NCI-H2227 (cell line): ENCODE measurements at regions not wholly inside any gene's neighbourhood (a gene's known extent, or its start where the extent isn't known, plus 50 kb on each side); places are given as distances from the start of the nearest gene placed in this dataset.
"Not testable (repeated sequence)": the region's sequence is repeated elsewhere in the genome, so short reads cannot be mapped to it uniquely, and the experiment has no call there.

Source experiments
- DNase-seq: peaks from one replicate; lab custom pipeline; 2025; ENCODE audit not compliant: unreplicated experiment; lab: John Stamatoyannopoulos, UW

DNA sequence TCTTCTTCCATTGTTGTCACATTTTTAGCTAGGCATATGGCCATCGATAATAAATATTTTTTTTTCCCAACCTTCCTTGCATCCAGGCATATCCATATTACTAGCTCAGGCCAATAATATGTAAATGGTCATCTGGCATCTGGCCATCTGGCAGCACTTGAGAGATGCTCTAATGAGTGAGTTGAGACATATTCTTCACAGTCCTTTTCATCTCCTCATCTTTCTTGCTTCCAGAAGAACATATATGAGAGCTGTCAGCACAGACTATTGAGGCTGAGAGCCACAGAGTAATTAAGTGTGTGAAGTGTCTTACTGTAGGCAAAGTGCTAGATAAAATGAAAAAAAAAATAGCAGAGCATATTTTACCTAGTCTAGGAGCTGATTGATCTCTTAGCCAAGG is 628.4 kb upstream of the TMPRSS15 start:
- DNase-seq: no peak

DNA sequence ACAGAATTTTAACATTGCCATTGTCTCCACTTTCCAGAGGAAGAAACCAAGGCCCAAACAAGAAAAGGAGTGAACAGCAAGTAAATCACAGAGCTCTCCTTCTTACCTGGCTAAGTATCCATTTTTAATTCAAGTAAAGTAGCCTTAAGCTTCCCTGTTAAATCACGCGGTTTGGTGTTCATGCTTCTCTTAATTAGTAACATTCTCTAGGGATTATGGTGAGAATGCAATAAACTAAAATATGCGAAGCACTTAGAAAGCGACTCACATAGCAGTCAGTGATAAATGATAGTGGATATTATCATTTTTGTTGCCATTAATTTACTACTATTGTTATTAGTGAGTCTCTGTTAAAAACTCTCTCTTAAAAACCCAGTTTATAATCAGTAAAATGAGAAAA is 630.5 kb upstream of the TMPRSS15 start:
- no peak for DNase-seq

DNA sequence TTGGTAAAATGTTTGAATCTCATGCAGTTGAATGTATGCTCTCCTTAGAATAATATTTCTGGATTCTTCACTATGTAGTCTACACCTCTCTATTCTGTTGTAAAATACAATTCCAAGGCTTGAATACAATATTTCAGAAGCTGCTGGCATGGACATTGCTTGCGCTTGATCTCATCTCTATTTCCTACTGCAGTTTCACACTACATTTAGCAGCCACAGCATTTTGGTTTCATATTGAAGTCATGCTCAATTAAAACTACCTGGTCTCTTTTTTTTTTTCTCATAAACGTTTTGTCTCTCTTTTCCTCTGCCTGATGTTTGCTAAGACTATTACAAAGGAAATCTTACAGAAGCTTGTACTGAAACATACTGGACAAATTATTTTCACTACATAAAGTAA is 631.0 kb upstream of the TMPRSS15 start:
- DNase-seq: no peak

DNA sequence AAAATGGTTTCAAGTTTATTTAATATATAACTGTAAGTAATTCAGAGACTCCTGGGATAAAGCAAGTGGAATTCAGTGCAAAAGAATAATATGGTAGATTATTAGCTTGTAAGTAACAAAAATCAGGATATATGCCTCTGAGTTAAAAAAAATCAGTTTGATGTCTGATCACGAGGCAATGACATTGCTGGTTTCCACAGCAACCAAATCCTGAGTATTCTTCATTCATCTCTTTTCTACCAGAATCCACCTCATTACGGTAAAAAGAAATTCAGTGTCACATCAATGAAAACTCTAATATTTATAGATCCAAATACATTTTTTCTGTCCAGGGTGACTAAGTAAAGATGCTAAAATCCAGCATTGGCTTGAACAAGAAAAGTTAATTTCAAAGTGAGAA is 642.3 kb upstream of the TMPRSS15 start:
- no peak for DNase-seq

DNA sequence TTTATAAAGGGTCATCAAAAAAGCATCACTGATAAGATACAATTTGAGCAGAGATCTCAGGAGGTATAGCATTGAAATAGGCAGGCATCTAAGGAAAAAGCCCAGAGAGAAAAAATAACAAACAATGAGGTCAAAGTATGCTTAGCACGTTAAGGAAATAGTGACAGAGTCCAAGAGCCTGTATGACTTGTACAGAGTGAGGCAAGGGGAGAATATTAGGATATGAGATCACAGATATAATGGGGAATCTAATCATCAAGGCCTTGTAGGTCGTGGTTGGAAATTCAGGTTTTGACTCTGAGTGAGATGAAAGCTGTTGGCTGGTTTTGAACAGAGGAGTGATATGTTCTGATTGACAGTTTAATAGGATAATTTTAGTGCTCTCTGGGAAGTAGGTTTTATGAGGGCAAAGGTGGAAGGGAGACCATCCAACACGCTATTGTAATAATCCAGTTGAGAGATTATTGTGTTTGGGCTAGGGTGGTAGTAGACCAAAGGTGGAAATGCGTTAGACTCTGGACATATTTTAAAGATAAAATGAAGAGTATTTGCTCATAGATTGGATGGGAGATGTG is 644.6 kb upstream of the TMPRSS15 start:
- DNase-seq: peak; percentile 54

DNA sequence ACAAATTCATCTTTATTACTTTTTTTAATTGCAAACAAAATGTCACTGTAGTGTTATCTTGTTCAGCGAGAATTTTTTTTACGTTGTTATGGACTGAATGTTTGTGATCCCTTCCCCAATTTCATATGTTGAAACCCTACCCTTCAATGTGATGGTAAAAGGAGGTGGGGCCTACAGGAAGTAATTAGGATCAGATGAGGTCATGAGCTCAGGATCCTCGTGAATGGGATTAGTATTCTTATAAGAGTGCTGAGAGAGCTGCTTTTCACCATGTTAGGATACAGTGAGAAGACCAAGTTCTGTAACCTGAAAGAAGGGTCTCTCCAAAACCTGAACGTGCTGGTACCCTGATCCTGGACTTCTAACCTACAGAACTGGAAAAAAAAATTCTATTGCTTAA is 646.0 kb upstream of the TMPRSS15 start:
- no peak for DNase-seq

DNA sequence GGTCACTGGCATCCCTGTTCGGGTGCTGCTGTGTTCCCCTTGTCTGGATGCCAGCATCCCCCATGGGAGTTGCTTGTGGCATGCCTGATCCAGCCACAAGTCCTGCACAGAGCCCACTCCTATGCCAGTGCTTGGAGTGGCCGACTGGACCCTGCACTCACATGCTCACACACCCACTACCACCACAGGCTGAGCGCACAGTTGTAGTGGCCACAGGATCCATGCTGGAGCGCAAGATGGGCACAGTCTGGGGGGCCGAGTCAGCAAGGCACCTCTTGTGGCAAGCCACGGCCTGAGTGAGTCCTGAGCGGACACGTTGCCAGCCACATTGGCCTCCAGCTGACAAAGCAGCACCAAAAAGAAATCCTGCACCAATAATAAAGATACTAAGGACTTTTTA is 661.6 kb upstream of the TMPRSS15 start:
- DNase-seq: no peak

DNA sequence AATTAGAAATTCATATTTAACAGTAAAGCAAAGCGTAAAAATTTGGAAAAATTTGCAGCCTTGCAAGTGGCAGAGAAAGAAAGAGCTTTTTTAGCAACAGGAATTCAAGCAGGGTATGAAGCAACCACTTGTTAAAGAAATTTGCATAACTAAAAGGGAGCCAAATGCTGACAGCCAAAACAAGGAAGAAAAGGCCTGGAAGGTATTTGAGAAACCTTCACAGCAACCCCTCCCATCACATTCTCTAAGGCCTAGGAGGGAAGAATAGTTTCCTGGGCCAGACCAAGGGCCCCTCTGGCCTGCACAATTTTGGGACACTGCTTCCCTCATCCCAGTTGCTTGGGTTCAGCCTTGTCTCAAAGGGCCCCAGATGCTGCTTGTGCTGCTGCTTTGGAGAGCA is 672.4 kb upstream of the TMPRSS15 start:
- no peak for DNase-seq

DNA sequence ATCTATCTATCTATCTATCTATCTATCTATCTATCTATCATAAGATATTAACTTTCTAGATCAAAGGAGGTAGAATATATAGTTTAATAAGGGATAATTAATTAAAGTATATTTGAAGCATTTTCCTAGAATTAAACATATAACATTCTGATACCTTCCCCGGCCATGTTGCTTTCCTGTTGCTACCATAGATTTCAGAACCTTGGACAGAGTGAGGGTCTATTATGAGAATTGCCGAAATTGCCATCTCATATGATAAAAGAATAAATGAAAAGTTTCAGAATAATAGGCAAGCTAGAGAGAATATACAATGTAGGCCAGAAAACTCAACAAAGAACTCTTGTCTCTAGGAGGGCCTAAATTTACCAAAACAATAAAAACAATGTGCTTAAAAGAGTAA is 706.1 kb upstream of the TMPRSS15 start:
- DNase-seq: no peak

DNA sequence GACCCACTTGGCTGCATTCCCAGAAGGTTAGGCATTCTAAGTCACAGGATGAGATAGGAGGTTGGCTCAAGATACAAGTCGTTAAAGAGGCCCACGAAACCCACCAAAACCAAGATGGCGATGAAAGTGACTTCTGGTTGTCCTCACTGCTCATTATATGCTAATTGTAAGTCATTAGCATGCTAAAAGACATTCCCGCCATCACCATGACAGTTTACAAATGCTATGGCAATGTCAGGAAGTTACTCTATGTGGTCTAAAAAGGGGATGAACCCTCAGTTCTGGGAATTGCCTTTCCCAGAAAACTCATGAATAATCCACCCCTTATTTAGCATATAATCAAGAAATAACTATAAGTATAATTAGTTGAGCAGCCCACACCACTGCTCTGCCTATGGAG is 715.7 kb upstream of the TMPRSS15 start:
- not testable (repeated sequence) for DNase-seq

DNA sequence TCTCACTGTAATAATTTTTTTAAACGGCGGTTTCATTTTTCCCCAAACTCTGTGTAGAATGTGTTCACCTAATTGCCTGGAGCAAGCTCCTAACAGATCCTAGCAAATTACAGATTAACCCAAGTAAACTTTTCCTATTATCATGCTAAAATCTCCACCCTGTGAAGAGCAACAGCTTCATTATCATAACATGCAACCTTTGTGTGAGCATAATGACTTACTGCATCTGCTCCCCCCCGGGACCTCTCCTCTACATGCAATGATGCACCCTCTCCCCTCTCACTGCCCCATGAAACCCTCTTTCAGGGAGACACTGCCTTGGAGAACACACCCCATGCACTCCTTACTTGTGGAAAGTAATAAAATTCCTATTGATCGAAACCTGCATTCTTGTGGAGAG is 717.0 kb upstream of the TMPRSS15 start:
- no peak for DNase-seq

DNA sequence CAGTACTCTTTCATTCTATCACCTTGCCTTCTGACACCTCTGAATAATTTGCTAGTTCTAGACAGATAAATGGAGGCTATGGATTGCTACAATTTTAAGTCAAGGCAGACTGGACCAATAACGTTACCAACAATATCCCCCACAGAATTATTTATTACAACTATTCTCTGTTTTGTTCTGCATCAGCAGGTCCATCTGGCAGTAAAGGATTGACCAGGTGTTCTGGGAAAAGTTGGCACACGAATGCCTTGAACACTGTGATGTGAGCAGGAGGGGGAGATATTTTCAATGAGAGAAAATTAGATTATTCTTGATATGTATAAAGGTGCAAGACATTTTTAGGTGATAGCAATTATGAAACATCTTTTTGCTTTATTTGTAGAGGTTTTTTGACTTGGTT is 718.8 kb upstream of the TMPRSS15 start:
- DNase-seq: no peak

DNA sequence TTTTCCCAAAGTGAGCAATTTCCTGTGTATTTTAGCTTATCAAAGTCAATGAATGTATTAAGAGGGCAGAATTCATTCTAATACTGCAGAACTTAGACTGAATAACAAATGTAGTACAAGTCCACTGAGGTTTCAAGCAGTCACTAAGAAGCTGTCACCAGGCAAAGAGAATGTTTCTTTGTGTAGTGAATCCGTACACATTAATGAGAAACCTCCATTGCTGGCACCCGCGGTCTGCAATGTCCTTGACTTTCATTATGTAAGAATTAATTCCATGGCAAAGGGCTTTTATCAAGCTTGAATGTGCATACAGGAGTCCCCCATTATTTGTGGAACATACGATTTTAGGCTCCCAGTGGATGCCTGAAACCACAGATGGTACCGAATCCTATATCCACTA is 719.5 kb upstream of the TMPRSS15 start:
- DNase-seq: no peak

DNA sequence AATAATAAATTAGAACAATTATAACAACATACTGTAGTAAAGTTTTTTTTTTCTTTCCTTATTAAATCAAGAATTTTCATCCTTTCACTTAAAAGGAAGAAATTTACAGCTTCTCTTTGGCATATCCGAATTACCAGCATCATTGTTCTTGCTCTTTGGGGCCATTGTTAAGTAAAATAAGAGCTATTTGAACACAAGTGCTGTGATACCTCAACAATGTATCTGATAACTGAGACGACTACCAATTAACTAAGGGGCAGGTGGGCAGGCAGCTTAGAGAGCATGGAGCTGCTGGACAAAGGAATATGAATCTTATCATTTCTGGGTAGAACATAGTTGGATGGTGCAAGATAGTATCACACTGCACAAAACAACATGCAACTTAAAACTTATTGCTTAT is 719.9 kb upstream of the TMPRSS15 start:
- DNase-seq: no peak

DNA sequence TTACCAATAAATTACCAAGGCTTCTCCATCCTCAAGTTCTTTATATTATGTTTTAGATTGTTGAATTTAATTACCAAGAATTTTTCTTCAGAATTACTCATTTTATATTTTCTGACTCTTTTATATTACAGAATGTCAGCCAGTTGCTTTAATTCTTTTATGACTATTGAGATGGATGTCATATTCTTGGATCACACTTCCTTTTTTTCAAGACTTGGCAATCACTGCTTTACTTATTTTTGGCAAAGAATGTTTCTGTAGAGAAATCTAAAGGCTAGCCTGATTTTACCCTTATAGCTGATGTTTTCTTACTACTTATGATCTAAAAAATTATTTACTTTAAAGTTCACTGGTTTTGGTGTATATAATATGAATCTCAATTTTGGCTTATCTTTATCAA is 721.1 kb upstream of the TMPRSS15 start:
- DNase-seq: no peak

DNA sequence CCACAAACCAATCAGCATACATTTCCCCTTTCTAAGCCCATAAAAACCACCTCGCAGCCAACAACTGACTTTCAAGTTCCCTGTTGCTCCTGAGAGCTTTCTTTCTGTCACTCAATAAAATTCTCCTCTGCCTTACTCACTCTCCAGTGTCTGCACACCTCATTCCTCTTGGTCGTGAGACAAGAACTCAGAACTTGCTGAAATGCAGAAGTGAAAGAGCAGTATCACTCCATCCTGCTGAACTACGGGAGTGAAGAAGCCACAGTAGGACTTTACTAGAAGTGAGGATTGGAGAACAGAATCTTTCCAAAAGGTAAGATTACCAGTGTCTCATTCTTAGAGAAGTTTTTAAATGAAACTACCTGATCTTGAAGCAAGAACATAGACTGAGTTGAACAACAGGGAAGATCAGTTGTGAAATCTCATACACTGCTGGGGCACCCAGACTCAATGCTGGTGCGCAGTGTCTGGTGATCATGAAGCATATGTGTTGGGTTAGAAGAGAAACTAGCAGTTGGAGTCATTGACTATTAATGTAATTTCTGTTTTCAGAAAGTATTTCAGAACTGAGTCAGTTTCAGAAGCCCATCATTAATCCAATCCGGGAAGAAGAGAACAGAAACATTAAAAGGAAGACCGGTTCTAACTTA is 726.9 kb upstream of the TMPRSS15 start:
- DNase-seq: no peak

DNA sequence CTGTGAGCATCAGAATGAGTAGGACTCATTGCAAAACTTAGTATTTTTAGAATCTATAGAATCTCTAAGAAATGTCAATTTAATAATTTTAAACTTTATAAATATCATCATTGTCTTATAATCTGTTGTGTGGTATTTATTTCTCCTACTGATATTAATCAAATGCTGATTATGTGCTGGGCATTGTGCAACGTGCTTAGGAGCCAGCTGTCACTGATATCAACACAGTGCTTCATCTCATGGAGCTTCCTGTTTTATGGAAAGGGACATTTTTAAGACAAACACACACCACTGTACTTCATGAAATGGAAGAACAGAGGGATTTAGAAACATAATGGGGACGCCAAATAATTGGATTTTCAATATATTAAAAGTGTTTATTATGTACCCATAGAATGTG is 737.9 kb upstream of the TMPRSS15 start:
- no peak for DNase-seq

DNA sequence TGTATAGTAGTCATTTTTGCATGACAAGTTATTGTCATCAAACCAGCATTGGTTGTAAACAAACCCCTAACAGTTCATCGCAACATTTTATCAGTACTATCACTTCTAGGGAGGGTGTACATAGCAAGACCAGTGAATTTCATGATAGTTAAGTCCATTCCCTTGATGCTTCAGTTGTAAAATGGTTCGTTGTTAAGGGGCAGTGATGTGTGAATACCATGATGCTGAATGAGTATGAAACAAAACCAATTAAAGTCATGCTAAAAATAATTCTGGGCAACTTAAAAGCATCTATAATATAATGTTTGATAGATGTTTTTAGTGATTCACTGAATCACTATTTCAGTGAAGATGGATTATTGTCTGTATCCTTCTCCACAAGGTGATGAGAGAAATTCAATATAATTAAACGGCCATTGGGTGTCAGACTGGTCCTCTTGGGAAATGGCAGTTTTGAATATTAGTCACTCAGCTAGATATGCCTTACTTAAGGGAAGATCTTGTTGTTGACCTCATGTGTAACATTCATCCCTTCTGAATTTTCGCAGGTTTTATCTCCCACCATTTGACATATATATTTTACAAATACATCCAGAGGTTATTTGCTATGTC is 742.2 kb upstream of the TMPRSS15 start:
- no peak for DNase-seq

DNA sequence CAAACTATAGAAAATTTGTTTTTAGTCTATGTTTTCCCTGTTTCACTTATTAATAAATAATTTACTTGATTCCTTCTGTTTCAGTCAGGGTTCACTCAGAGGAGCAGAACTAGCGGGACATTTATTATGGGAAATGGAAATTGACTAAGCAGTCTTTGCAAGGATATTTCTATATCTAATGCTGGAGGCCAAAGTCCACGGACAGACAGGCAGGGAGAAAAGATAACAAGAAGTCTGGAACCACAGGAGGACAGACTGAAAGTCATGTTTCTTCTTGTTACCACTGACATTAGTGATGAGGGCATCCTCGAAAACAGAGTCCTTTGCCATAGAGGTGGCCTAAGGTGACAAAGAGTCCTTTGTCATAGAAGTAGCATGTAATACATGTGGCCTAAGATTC is 744.5 kb upstream of the TMPRSS15 start:
- DNase-seq: no peak

DNA sequence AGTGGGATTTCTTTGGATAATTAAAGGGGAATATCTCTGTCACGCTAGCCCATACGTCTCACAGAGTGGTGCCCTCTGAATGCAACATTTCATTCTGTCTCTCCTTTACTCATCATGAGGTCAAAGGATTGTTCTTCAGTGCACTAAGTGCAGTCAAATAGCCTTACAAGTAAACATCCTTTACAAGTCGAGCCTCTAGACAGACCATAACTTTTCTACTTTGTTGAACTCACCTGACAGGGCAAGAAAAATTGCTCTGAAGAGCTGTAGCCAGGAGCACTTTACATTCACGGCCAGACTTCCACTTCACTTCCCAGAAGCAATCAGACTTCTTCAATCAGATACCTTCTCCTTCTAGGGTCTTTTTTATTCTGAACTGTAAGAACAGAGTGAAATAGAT is 768.0 kb upstream of the TMPRSS15 start:
- DNase-seq: no peak

DNA sequence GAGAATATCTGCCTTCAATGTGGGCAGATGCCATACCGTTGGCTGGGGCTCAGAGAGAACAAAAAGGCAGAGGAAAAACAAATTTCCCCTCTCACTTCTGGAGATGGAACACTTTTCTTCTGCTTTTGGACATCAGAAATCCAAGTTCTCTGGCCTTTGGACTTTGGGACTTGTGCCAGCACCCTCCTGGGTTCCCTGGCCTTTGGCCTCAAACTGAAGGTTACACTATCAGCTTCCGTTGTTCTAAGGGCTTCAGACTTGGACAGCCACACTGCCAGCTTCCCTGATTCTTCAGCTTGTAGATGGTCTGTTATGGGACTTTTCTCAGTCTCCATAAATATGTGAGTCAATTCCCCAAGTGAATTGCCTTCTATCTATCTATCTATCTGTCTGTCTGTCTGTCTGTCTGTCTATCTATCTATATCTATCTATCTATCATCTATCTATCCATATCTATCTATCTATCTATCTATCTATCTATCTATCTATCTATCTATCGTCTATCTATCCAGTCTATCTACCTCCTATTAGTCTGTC is 778.1 kb upstream of the TMPRSS15 start:
- DNase-seq: no peak

DNA sequence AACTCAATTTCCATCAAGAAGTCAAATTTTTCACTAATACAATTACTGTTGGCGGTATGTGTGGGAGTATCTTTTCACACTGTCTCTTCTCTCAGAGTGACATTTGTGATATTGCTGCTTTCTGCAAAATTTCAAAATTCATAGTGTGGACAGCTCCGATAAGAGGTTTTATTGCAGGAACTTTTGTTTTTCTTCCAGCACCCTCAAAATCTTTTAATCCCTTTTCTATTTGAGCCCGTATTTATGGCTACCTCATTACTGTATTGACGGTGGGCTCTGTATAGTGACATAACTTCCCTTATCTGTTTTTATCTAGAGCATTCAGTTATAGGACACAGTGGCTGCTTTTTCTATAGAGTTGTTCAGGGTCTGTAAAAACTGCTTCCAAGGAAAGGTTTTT is 794.4 kb upstream of the TMPRSS15 start:
- DNase-seq: no peak

DNA sequence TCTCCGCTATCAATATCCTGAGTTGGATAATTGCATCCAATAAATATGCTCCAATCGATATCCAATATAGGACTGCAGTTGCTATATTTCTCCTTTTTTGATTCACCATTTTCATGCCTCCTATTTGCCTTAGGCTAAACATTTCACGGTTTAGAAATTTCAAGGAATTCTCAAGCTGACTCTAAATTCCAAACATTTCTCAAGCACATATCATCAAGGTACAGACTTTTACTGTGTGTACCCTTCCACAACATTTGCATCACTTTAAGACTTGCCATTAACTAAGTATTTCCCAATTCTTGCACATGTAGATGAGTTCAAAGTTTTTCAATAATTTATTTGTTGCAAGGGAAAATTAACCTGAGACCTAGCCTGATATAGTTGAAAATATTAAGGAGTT is 795.2 kb upstream of the TMPRSS15 start:
- no peak for DNase-seq
